Right renal cortex interstitium (tissue), 3 donors: ENCODE measurements at regions not wholly inside any gene's neighbourhood (a gene's known extent, or its start where the extent isn't known, plus 50 kb on each side); places are given as distances from the start of the nearest gene placed in this dataset.

Experiments
- DNase-seq, 3 donors: peaks; one replicate each; pipeline ENCODE4 v3.0.0-alpha.2; 2013; ENCODE audit warnings: low read depth in 3 of 3, low spot score in 2 of 3

- no peak for DNase-seq
These were observed 76.0 kb upstream of the SNRK start for GRCh38 chr3:43210049-43211027.

- DNase-seq = no peak
These were observed 78.7 kb upstream of the SNRK start for GRCh38 chr3:43207628-43208085.

GRCh38 chr3:43206632-43207031 is 79.7 kb upstream of the SNRK start:
- DNase-seq = no peak

- DNase-seq = no peak
These were observed 80.2 kb upstream of the SNRK start for GRCh38 chr3:43206105-43206504.

GRCh38 chr3:43203022-43203421 is 83.3 kb upstream of the SNRK start:
- no peak for DNase-seq

- DNase-seq = no peak
These were observed 84.8 kb upstream of the SNRK start for GRCh38 chr3:43201581-43201980.

GRCh38 chr3:43199645-43200306 is 86.6 kb upstream of the SNRK start:
- DNase-seq = no peak

GRCh38 chr3:43198791-43199644 is 87.3 kb upstream of the SNRK start:
- no peak for DNase-seq

- DNase-seq = no peak
These were observed 88.0 kb upstream of the SNRK start for GRCh38 chr3:43198301-43198700.

GRCh38 chr3:43197181-43197580 is 89.2 kb upstream of the SNRK start:
- DNase-seq = no peak

- no peak for DNase-seq
These were observed 89.6 kb upstream of the SNRK start for GRCh38 chr3:43196721-43197120.

- no peak for DNase-seq
These were observed 89.2 kb upstream of the POMGNT2 start for GRCh38 chr3:43195115-43195498.

GRCh38 chr3:43194490-43195114 is 88.7 kb upstream of the POMGNT2 start:
- DNase-seq = no peak

- DNase-seq = no peak
These were observed 88.2 kb upstream of the POMGNT2 start for GRCh38 chr3:43194069-43194468.

GRCh38 chr3:43192028-43192427 is 86.1 kb upstream of the POMGNT2 start:
- no peak for DNase-seq

- no peak for DNase-seq
These were observed 85.2 kb upstream of the POMGNT2 start for GRCh38 chr3:43191116-43191515.

GRCh38 chr3:43190670-43191069 is 84.8 kb upstream of the POMGNT2 start:
- DNase-seq = peak in 1 of 3 donors; percentile 16

- no peak for DNase-seq
These were observed 82.1 kb upstream of the POMGNT2 start for GRCh38 chr3:43187836-43188479.

GRCh38 chr3:43185983-43186314 is 80.1 kb upstream of the POMGNT2 start:
- DNase-seq = no peak
